ENCODE measurements at regions not wholly inside any gene's neighbourhood (a gene's known extent, or its start where the extent isn't known, plus 50 kb on each side); places are given as distances from the start of the nearest gene placed in this dataset.

GRCh38 chr7:15104411-15105092 lies 202.0 kb upstream of the DGKB start:
- DNase-seq: no peak
- ChIA-PET CTCF (no interaction called here), POLR2A (no interaction called here)
- H3K27me3 Mint-ChIP-seq (ENCODE audit: insufficient read depth, unreplicated experiment): no peaks in the 10 kb centered on the region
- no peak overlapping the region for H3K27ac Mint-ChIP-seq (ENCODE audit: unreplicated experiment)
- no TSS peak for BruUV-seq (replicated peaks)
- H3K27me3 ChIP-seq (replicated peaks; ENCODE audit: control insufficient read depth, insufficient read depth, low read length): no peaks in the 10 kb centered on the region
- no peaks in the 10 kb centered on the region for H3K4me1 ChIP-seq
- intact Hi-C loops (cut with micrococcal nuclease; ENCODE audit: unreplicated experiment): no loop called here
- no peak overlapping the region for H3K4me3 ChIP-seq (ENCODE audit: low read depth, low read length)
- no peaks in the 10 kb centered on the region for H3K36me3 Mint-ChIP-seq (ENCODE audit: insufficient read depth, unreplicated experiment)
- no peaks in the 10 kb centered on the region for H3K9me3 Mint-ChIP-seq (ENCODE audit: unreplicated experiment)
- TF ChIP-seq CTCF (IDR thresholded peaks at IDR 0.05; ENCODE audit: insufficient read depth in 1 of 2, low read depth in 1 of 2, low read length in 1 of 2, severe bottlenecking in 1 of 2, unreplicated experiment in 1 of 2): no peak
- H3K4me3 Mint-ChIP-seq (ENCODE audit: unreplicated experiment): no peak overlapping the region
- H3K4me1 Mint-ChIP-seq (ENCODE audit: low read depth, unreplicated experiment): no peaks in the 10 kb centered on the region
- H3K36me3 ChIP-seq (ENCODE audit: control insufficient read depth, insufficient read depth, low read length): no peaks in the 10 kb centered on the region
- no peaks in the 10 kb centered on the region; the same call in 1 of the 2 replicates for H3K9me3 ChIP-seq

GRCh38 chr7:15099074-15099473 lies 196.5 kb upstream of the DGKB start:
- H3K27ac Mint-ChIP-seq (ENCODE audit: unreplicated experiment): no peak overlapping the region
- no peaks in the 10 kb centered on the region for H3K9me3 Mint-ChIP-seq (ENCODE audit: unreplicated experiment)
- no TSS peak for BruUV-seq (replicated peaks)

GRCh38 chr7:15096853-15097252 lies 194.3 kb upstream of the DGKB start:
- POLR2A ChIA-PET: no interaction called here
- no peaks in the 10 kb centered on the region for H3K9me3 Mint-ChIP-seq (ENCODE audit: unreplicated experiment)

More at GRCh38 chr7:15099074-15099473, 196.5 kb upstream of the DGKB start:
- intact Hi-C loops (cut with micrococcal nuclease; ENCODE audit: unreplicated experiment): no loop called here
- Histone ChIP-seq H3K36me3 (ENCODE audit: control insufficient read depth, insufficient read depth, low read length) (no peaks in the 10 kb centered on the region), H3K4me1 (no peaks in the 10 kb centered on the region), H3K4me3 (ENCODE audit: low read depth, low read length) (no peak overlapping the region), H3K27me3 (replicated peaks; ENCODE audit: control insufficient read depth, insufficient read depth, low read length) (no peaks in the 10 kb centered on the region), H3K9me3 (no peaks in the 10 kb centered on the region)
- ChIA-PET CTCF (no interaction called here), POLR2A (no interaction called here)
- Mint-ChIP-seq H3K4me3 (ENCODE audit: unreplicated experiment) (no peak overlapping the region), H3K36me3 (ENCODE audit: insufficient read depth, unreplicated experiment) (no peaks in the 10 kb centered on the region), H3K27me3 (ENCODE audit: insufficient read depth, unreplicated experiment) (no peaks in the 10 kb centered on the region), H3K4me1 (ENCODE audit: low read depth, unreplicated experiment) (no peaks in the 10 kb centered on the region)
- no peak for DNase-seq
- TF ChIP-seq CTCF (IDR thresholded peaks at IDR 0.05; ENCODE audit: insufficient read depth in 1 of 2, low read depth in 1 of 2, low read length in 1 of 2, severe bottlenecking in 1 of 2, unreplicated experiment in 1 of 2): no peak

More at GRCh38 chr7:15096853-15097252, 194.3 kb upstream of the DGKB start:
- Mint-ChIP-seq H3K27ac (ENCODE audit: unreplicated experiment) (no peak overlapping the region), H3K27me3 (ENCODE audit: insufficient read depth, unreplicated experiment) (no peaks in the 10 kb centered on the region), H3K4me3 (ENCODE audit: unreplicated experiment) (no peak overlapping the region), H3K4me1 (ENCODE audit: low read depth, unreplicated experiment) (no peaks in the 10 kb centered on the region), H3K36me3 (ENCODE audit: insufficient read depth, unreplicated experiment) (no peaks in the 10 kb centered on the region)
- DNase-seq: no peak
- CTCF ChIA-PET: no interaction called here
- Histone ChIP-seq H3K36me3 (ENCODE audit: control insufficient read depth, insufficient read depth, low read length) (no peaks in the 10 kb centered on the region), H3K4me1 (no peaks in the 10 kb centered on the region), H3K27me3 (replicated peaks; ENCODE audit: control insufficient read depth, insufficient read depth, low read length) (no peaks in the 10 kb centered on the region), H3K9me3 (no peaks in the 10 kb centered on the region), H3K4me3 (ENCODE audit: low read depth, low read length) (no peak overlapping the region)
- BruUV-seq (replicated peaks): no TSS peak
- intact Hi-C loops (cut with micrococcal nuclease; ENCODE audit: unreplicated experiment): no loop called here
- TF ChIP-seq CTCF (IDR thresholded peaks at IDR 0.05; ENCODE audit: insufficient read depth in 1 of 2, low read depth in 1 of 2, low read length in 1 of 2, severe bottlenecking in 1 of 2, unreplicated experiment in 1 of 2): no peak

Data from Caco-2 (cell line).